Astrocyte of the spinal cord (primary cell): ENCODE measurements at regions not wholly inside any gene's neighbourhood (a gene's known extent, or its start where the extent isn't known, plus 50 kb on each side); places are given as distances from the start of the nearest gene placed in this dataset.
"Not testable (repeated sequence)": the region's sequence is repeated elsewhere in the genome, so short reads cannot be mapped to it uniquely, and the experiment has no call there.

Experiments used
- DNase-seq: peaks from one replicate; pipeline ENCODE4 v3.0.0; 2011; ENCODE audit warnings: low read depth, low spot score
- H3K4me3 ChIP-seq: 2 replicates; pipeline ENCODE4 v1.5.1; 2011; ENCODE audit warnings: low read depth, mild to moderate bottlenecking, low read length, moderate library complexity
- in situ Hi-C: cut with HindIII; loops from 2 replicates; pipeline ENCODE4 v1.10.0; 2017; ENCODE audit warnings: low sequenced_read_pairs
- TF ChIP-seq, protein P1 (sequence below): IDR thresholded peaks from 2 replicates; pipeline ENCODE4 v1.5.1; 2012; ENCODE audit warnings: low read depth, mild to moderate bottlenecking, low read length, inconsistent platforms

DNA sequence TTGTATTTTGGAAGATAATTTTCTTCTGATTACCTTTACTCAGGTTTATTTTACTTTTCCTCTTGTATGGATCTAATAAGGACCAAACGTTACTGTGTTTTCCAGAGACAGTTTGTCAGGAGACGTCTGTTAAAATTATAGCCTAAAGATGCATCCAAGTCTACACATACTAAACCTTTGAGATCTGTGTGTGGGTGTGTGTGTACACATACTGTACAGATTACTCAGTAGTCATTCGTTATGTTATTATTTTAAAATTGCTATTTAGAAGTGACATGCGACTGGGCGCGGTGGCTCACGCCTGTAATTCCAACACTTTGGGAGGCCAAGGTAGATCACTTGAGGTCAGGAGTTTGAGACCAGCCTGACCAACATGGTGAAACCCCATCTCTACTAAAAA is 51.6 kb upstream of the CNTLN start:
- in situ Hi-C loops: no loop called here
- H3K4me3 ChIP-seq: no peak overlapping the region
- no peak for DNase-seq
- TF ChIP-seq, protein P1, sequence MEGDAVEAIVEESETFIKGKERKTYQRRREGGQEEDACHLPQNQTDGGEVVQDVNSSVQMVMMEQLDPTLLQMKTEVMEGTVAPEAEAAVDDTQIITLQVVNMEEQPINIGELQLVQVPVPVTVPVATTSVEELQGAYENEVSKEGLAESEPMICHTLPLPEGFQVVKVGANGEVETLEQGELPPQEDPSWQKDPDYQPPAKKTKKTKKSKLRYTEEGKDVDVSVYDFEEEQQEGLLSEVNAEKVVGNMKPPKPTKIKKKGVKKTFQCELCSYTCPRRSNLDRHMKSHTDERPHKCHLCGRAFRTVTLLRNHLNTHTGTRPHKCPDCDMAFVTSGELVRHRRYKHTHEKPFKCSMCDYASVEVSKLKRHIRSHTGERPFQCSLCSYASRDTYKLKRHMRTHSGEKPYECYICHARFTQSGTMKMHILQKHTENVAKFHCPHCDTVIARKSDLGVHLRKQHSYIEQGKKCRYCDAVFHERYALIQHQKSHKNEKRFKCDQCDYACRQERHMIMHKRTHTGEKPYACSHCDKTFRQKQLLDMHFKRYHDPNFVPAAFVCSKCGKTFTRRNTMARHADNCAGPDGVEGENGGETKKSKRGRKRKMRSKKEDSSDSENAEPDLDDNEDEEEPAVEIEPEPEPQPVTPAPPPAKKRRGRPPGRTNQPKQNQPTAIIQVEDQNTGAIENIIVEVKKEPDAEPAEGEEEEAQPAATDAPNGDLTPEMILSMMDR: no peak

GRCh38 chr9:17082343-17083064 is 52.3 kb upstream of the CNTLN start:
- in situ Hi-C loops: no loop called here
- TF ChIP-seq, protein P1: peak; percentile 30
- no peak overlapping the region for H3K4me3 ChIP-seq
- peak; percentile 62 for DNase-seq

GRCh38 chr9:17081814-17082213 is 53.0 kb upstream of the CNTLN start:
- H3K4me3 ChIP-seq: no peak overlapping the region
- in situ Hi-C loops: no loop called here
- peak; percentile 20 for DNase-seq
- TF ChIP-seq, protein P1: no peak

- in situ Hi-C loops: no loop called here
- no peak for DNase-seq
- TF ChIP-seq, protein P1: no peak
- no peak overlapping the region for H3K4me3 ChIP-seq
These were observed 53.5 kb upstream of the CNTLN start for GRCh38 chr9:17081351-17081750.

DNA sequence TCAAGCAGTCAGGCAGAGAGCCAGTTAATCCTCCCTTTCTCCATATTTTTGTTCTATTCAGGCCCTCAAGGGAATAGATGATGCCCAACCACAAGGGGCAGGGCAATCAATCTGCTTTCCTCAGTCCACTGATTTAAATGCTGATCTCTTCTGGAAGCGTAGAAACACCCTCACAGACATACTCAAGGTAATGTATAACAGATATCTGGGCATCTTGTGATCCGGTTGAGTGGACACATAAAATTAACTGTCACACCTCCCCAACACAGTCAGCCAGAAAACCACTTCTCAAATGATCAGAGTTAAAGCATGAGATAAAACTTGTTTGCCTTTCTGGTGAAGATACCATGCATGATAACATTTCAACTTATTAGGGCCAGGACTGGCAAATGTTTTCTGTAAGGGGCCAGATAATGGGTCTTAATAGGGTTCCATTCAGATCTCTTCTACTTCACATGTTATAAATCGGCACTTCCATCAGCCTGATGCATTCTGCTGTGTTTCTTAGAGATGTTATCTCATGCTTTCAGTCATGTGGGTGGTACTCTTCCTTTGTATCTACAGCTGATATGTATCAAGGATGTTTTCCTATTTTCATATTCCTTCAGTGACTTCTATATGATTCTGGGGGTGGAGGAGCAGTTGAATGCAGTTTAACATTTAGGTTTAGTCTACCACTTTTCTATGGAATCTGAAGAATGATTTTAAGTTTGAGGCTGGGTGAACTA is 58.9 kb upstream of the CNTLN start:
- in situ Hi-C loops: no loop called here
- no peak for DNase-seq
- TF ChIP-seq, protein P1: no peak
- H3K4me3 ChIP-seq: no peak overlapping the region

DNA sequence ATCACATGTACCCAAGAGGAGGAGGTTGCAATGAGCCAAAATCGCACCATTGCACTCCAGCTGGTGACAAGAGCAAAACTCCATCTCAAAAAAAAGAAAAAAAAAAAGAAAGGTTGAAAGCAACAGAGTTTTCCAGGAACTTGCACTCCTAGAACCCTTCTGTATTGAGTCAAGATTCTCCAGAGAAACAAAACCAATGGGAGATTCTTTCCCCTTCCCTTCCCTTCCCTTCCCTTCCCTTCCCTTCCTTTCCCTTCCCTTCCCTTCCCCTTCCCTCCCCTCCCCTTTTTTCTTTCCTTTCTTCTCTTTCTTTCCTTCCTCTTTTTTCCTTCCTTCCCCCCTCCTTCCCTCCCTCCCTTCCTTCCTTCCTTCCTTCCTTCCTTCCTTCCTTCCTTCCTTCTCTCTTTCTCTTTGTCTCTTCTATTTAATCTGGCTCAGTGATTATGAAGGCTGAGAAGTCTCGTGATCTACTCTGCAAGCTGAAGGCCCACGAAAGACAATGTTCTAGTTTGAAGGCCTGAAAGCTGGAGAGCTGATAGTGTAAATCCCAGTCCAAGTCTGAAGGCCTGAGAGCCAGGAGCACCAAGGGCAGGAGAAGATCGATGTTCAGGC is 59.6 kb upstream of the CNTLN start:
- in situ Hi-C loops: no loop called here
- DNase-seq: no peak
- TF ChIP-seq, protein P1: no peak
- no peak overlapping the region for H3K4me3 ChIP-seq

GRCh38 chr9:17072563-17072962 is 62.3 kb upstream of the CNTLN start:
- in situ Hi-C loops, H3K4me3 ChIP-seq, DNase-seq: not testable (repeated sequence)
